ENCODE measurements at regions not wholly inside any gene's neighbourhood (a gene's known extent, or its start where the extent isn't known, plus 50 kb on each side); places are given as distances from the start of the nearest gene placed in this dataset.

DNA sequence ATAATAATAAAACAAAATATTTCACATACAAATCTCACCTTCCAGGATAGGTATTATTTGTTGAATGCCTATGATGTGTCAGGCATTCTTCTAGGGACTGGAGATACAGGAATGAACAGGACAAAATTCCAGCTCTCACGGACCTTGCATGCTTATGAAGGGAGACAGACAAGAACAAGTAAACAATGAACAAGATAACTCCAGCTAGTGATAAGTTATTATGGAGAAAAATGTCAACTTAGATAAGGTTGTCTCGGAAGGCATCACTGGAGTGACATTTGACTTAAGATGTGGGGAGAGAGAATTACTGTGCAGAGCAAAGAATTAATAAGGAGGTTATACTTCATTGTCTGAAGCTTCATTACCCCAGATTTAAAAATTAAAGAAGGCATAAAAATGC is 836.7 kb downstream of the SOCS6 start:
- H3K27ac Mint-ChIP-seq (ENCODE audit: unreplicated experiment): no peak overlapping the region
- no peaks in the 10 kb centered on the region for H3K4me1 Mint-ChIP-seq (ENCODE audit: unreplicated experiment)
- H3K27me3 Mint-ChIP-seq (ENCODE audit: unreplicated experiment): peaks cover 2% of the 10 kb centered on the region
- no peaks in the 10 kb centered on the region for H3K36me3 Mint-ChIP-seq (ENCODE audit: low read depth, unreplicated experiment)
- DNase-seq (ENCODE audit: low spot score): no peak
- TF ChIP-seq, protein P1, sequence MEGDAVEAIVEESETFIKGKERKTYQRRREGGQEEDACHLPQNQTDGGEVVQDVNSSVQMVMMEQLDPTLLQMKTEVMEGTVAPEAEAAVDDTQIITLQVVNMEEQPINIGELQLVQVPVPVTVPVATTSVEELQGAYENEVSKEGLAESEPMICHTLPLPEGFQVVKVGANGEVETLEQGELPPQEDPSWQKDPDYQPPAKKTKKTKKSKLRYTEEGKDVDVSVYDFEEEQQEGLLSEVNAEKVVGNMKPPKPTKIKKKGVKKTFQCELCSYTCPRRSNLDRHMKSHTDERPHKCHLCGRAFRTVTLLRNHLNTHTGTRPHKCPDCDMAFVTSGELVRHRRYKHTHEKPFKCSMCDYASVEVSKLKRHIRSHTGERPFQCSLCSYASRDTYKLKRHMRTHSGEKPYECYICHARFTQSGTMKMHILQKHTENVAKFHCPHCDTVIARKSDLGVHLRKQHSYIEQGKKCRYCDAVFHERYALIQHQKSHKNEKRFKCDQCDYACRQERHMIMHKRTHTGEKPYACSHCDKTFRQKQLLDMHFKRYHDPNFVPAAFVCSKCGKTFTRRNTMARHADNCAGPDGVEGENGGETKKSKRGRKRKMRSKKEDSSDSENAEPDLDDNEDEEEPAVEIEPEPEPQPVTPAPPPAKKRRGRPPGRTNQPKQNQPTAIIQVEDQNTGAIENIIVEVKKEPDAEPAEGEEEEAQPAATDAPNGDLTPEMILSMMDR (IDR thresholded peaks at IDR 0.05; ENCODE audit: unreplicated experiment): no peak
- H3K4me3 Mint-ChIP-seq (ENCODE audit: unreplicated experiment): no peak overlapping the region
- peaks cover 16% of the 10 kb centered on the region for H3K9me3 Mint-ChIP-seq (ENCODE audit: unreplicated experiment)

DNA sequence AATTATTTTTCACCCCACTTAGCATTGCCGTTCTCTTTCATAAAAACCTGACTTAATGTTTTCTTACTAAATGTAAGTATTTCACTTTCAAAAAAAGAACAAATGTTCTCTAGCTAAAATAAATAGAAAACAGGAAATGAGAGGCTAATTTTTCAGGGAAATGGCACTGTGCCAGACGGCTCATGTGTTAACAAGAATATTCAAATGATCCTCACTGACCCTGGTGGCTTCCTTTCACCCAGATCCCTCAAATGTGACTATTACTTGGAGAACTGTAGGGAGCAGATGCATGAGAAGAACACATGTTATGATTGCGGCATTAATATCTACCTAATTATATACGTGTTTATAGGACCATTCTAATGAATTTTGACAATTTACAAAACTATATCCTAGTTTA is 827.7 kb downstream of the SOCS6 start:
- H3K27ac Mint-ChIP-seq (ENCODE audit: unreplicated experiment): no peak overlapping the region
- no peak for DNase-seq (ENCODE audit: low spot score)
- no peaks in the 10 kb centered on the region for H3K4me1 Mint-ChIP-seq (ENCODE audit: unreplicated experiment)
- peaks cover 2% of the 10 kb centered on the region for H3K27me3 Mint-ChIP-seq (ENCODE audit: unreplicated experiment)
- H3K36me3 Mint-ChIP-seq (ENCODE audit: low read depth, unreplicated experiment): no peaks in the 10 kb centered on the region
- no peak overlapping the region for H3K4me3 Mint-ChIP-seq (ENCODE audit: unreplicated experiment)
- H3K9me3 Mint-ChIP-seq (ENCODE audit: unreplicated experiment): peaks cover 20% of the 10 kb centered on the region
- TF ChIP-seq, protein P1 (IDR thresholded peaks at IDR 0.05; ENCODE audit: unreplicated experiment): no peak

DNA sequence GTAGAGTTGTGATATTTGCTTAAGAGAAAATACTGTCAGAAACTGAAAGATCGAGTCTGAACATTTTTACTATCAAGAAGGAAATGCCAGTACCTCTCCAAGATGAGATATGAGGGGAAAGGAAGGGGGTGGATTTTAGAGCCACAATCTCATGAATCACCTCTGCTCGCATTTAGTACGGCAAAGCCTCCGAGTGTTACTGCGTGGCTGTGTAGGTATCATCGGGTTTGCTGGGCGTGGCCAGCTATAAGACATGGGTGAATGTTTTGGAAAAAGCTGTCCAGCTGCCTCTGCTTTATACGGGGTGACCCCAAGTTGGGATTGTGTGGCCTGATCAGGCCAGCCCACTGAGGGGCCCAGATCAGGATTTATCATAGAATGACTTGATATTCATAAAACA is 826.4 kb downstream of the SOCS6 start:
- TF ChIP-seq, protein P1 (IDR thresholded peaks at IDR 0.05; ENCODE audit: unreplicated experiment): no peak
- Mint-ChIP-seq H3K27ac (ENCODE audit: unreplicated experiment) (no peak overlapping the region), H3K27me3 (ENCODE audit: unreplicated experiment) (peaks cover 2% of the 10 kb centered on the region), H3K4me1 (ENCODE audit: unreplicated experiment) (no peaks in the 10 kb centered on the region), H3K4me3 (ENCODE audit: unreplicated experiment) (no peak overlapping the region), H3K9me3 (ENCODE audit: unreplicated experiment) (peaks cover 15% of the 10 kb centered on the region), H3K36me3 (ENCODE audit: low read depth, unreplicated experiment) (no peaks in the 10 kb centered on the region)
- DNase-seq (ENCODE audit: low spot score): no peak

DNA sequence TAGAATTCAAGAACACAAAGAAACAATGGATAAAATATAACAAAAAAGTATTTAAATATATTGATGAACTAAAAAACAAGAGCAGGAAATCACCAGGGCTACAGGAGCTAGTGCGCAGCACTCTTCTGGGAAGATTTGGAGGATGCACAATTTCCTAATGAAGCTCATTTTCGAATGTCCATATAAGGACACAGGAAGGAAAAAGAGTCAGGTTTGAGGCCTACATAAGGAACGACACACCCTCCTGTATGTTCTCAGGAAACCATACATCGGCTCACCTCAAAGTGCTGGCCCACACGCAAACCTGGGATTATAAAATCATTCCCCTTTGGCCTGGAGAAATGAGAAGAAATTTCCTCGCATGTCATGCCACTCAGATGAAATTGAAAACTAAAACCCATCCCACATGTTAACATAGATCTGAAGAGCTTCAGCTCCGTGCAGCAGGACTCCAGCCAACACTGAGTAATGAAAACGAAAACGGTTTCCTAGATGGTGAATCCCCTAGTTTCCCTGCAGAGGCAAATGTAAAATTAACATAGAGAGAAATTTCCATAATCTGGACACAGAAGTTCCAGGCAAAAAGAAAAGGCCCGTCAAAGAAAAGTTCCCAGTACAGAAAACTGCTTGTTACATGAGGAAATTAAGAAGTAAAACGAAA is 825.8 kb downstream of the SOCS6 start:
- Mint-ChIP-seq H3K27me3 (ENCODE audit: unreplicated experiment) (peaks cover 2% of the 10 kb centered on the region), H3K4me3 (ENCODE audit: unreplicated experiment) (no peak overlapping the region), H3K36me3 (ENCODE audit: low read depth, unreplicated experiment) (no peaks in the 10 kb centered on the region), H3K4me1 (ENCODE audit: unreplicated experiment) (no peaks in the 10 kb centered on the region), H3K9me3 (ENCODE audit: unreplicated experiment) (peaks cover 15% of the 10 kb centered on the region), H3K27ac (ENCODE audit: unreplicated experiment) (no peak overlapping the region)
- no peak for DNase-seq (ENCODE audit: low spot score)
- TF ChIP-seq, protein P1 (IDR thresholded peaks at IDR 0.05; ENCODE audit: unreplicated experiment): no peak

DNA sequence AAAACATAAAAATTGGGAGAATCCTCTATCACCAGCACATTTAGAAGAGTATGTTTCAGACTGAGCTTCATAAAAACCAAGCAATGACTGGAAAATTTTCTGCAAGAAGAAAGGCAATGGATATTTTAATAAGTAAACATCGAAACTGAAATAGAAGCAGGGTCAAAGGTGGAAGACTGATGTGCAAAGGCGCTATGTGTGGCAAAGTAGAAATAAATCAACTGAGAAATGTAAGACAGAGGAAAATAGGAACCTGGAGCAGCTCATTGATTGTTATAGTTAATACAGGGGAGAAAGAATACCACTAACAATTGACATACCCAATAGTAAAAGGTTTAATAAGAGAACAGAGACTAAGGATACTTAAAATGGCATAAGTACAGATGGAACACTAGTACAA is 818.4 kb downstream of the SOCS6 start:
- Mint-ChIP-seq H3K9me3 (ENCODE audit: unreplicated experiment) (peaks cover 11% of the 10 kb centered on the region), H3K4me3 (ENCODE audit: unreplicated experiment) (no peak overlapping the region), H3K27ac (ENCODE audit: unreplicated experiment) (no peak overlapping the region), H3K36me3 (ENCODE audit: low read depth, unreplicated experiment) (no peaks in the 10 kb centered on the region), H3K27me3 (ENCODE audit: unreplicated experiment) (no peaks in the 10 kb centered on the region), H3K4me1 (ENCODE audit: unreplicated experiment) (no peaks in the 10 kb centered on the region)
- no peak for DNase-seq (ENCODE audit: low spot score)
- TF ChIP-seq, protein P1 (IDR thresholded peaks at IDR 0.05; ENCODE audit: unreplicated experiment): no peak

Data from endothelial cell (in vitro differentiated cells).